ENCODE measurements at regions not wholly inside any gene's neighbourhood (a gene's known extent, or its start where the extent isn't known, plus 50 kb on each side); places are given as distances from the start of the nearest gene placed in this dataset.

- TF ChIP-seq CTCF (IDR thresholded peaks at IDR 0.05) (no peak), POLR2A (IDR thresholded peaks at IDR 0.05) (no peak)
These were observed 396.1 kb upstream of the GNPDA2 start for GRCh38 chr4:45122406-45122805.

All from uterus (tissue), 2 donors.